ENCODE measurements at regions not wholly inside any gene's neighbourhood (a gene's known extent, or its start where the extent isn't known, plus 50 kb on each side); places are given as distances from the start of the nearest gene placed in this dataset.

DNA sequence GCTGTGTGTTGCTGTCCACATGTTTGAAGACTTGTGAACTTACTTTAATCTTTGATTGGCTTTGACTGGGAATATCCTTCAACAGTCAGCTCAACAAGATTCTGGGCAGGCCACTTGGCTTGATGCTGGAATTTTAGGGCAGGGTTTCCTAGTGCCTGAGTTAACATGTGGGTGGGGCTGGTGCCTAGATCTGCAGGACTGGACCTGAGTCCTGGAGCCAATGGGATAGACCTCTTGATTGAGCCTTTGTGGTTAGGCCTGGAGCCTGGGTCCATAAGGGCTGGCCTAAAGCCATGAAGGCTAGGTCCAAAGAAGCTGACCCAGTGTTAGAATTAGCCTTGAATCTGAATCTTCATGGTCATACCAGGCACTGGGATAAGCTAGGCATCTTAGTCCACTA, 757.1 kb upstream of the ADGRL3 start:
- H3K4me1 ChIP-seq: no peaks in the 10 kb centered on the region
- no peaks in the 10 kb centered on the region for H3K9me3 ChIP-seq
- TF ChIP-seq POLR2A (IDR thresholded peaks at IDR 0.05): no peak
- TF ChIP-seq, protein P1, sequence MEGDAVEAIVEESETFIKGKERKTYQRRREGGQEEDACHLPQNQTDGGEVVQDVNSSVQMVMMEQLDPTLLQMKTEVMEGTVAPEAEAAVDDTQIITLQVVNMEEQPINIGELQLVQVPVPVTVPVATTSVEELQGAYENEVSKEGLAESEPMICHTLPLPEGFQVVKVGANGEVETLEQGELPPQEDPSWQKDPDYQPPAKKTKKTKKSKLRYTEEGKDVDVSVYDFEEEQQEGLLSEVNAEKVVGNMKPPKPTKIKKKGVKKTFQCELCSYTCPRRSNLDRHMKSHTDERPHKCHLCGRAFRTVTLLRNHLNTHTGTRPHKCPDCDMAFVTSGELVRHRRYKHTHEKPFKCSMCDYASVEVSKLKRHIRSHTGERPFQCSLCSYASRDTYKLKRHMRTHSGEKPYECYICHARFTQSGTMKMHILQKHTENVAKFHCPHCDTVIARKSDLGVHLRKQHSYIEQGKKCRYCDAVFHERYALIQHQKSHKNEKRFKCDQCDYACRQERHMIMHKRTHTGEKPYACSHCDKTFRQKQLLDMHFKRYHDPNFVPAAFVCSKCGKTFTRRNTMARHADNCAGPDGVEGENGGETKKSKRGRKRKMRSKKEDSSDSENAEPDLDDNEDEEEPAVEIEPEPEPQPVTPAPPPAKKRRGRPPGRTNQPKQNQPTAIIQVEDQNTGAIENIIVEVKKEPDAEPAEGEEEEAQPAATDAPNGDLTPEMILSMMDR (IDR thresholded peaks at IDR 0.05): no peak
- H3K4me3 ChIP-seq: no peak overlapping the region
- H3K27ac ChIP-seq: no peak overlapping the region
- no peaks in the 10 kb centered on the region for H3K36me3 ChIP-seq
- no peaks in the 10 kb centered on the region for H3K27me3 ChIP-seq
- no peak for DNase-seq

DNA sequence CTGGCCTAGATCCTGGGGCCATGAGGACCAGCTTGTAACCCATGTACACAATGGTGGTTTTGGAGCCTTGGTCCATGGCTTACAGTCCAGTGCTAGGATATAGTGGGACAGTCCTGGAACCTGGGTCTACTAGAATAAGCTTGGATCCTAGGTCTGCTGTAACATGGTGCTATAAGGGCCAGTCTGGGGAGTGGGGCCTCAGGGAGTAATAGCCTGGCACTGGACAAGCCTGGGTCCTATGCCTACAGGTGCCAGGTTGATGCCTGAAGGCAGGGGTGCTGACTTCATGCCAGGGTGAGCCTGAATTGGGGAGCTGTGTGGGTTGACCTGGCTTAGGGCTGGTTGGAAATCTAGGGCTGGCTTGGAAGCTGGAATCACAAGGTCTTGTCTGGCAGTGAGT, 756.3 kb upstream of the ADGRL3 start:
- H3K27me3 ChIP-seq: no peaks in the 10 kb centered on the region
- no peaks in the 10 kb centered on the region for H3K4me1 ChIP-seq
- no peak for DNase-seq
- H3K4me3 ChIP-seq: no peak overlapping the region
- no peaks in the 10 kb centered on the region for H3K9me3 ChIP-seq
- no peak overlapping the region for H3K27ac ChIP-seq
- TF ChIP-seq POLR2A (IDR thresholded peaks at IDR 0.05): no peak
- TF ChIP-seq, protein P1 (IDR thresholded peaks at IDR 0.05): no peak
- no peaks in the 10 kb centered on the region for H3K36me3 ChIP-seq

DNA sequence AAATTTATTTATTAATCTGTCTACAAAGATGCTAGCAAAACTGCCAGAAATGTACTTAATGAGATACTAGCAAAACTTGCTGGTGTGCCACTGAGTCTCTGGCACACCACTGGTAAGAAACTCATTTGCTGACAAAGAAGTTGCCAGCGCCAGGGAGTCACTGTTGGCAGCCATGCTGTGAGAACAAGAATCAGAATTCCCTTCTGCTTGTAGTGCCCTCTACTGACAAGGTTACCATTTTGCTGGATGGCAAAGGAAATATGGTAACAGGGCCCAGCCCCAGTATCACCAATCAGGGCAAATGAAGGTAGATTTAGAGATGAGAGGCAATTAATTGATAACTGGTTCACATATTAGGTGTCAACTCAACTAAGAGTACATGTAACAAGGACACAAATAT, 750.1 kb upstream of the ADGRL3 start:
- DNase-seq: no peak
- no peaks in the 10 kb centered on the region for H3K27me3 ChIP-seq
- no peak overlapping the region for H3K27ac ChIP-seq
- no peaks in the 10 kb centered on the region for H3K4me1 ChIP-seq
- no peaks in the 10 kb centered on the region for H3K36me3 ChIP-seq
- H3K4me3 ChIP-seq: no peak overlapping the region
- no peak for TF ChIP-seq POLR2A (IDR thresholded peaks at IDR 0.05)
- TF ChIP-seq, protein P1 (IDR thresholded peaks at IDR 0.05): no peak
- no peaks in the 10 kb centered on the region for H3K9me3 ChIP-seq

- DNase-seq: no peak
- Histone ChIP-seq H3K4me1 (no peaks in the 10 kb centered on the region), H3K36me3 (no peaks in the 10 kb centered on the region), H3K27me3 (no peaks in the 10 kb centered on the region), H3K27ac (no peak overlapping the region), H3K9me3 (no peaks in the 10 kb centered on the region), H3K4me3 (no peak overlapping the region)
- TF ChIP-seq, protein P1 (IDR thresholded peaks at IDR 0.05): no peak
- no peak for TF ChIP-seq POLR2A (IDR thresholded peaks at IDR 0.05)
Measured at GRCh38 chr4:60452266-60452665, 747.9 kb upstream of the ADGRL3 start.

GRCh38 chr4:60455380-60455779, 744.7 kb upstream of the ADGRL3 start:
- DNase-seq: no peak
- TF ChIP-seq POLR2A (IDR thresholded peaks at IDR 0.05): no peak
- TF ChIP-seq, protein P1 (IDR thresholded peaks at IDR 0.05): no peak
- H3K4me1 ChIP-seq: no peaks in the 10 kb centered on the region
- no peaks in the 10 kb centered on the region for H3K36me3 ChIP-seq
- no peak overlapping the region for H3K4me3 ChIP-seq
- no peak overlapping the region for H3K27ac ChIP-seq
- no peaks in the 10 kb centered on the region for H3K9me3 ChIP-seq
- H3K27me3 ChIP-seq: no peaks in the 10 kb centered on the region

DNA sequence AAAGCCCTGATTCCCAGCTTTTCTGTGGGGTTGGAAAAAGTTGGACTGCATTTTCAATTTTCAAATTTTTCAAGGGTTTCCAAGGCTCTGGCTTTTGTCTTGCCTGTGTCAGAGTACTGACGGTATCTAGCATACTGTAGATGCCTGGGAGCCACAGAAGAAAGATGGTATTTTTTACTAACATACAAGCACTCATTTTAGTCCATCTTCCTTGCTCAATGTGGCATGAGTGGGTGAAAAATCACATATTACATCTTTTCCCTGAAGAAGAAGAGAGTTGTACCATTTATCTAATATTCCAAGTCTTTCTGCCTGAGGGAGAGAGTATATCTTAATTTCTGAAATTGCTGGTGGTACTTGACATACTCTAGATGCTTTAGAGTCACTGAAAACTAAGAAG, 738.6 kb upstream of the ADGRL3 start:
- TF ChIP-seq POLR2A (IDR thresholded peaks at IDR 0.05): no peak
- TF ChIP-seq, protein P1 (IDR thresholded peaks at IDR 0.05): no peak
- no peak for DNase-seq
- Histone ChIP-seq H3K36me3 (no peaks in the 10 kb centered on the region), H3K27ac (no peak overlapping the region), H3K27me3 (no peaks in the 10 kb centered on the region), H3K9me3 (no peaks in the 10 kb centered on the region), H3K4me1 (no peaks in the 10 kb centered on the region), H3K4me3 (no peak overlapping the region)

All from Peyer's patch (tissue), 4 donors.